Pancreas (tissue), 10 donors: ENCODE measurements at regions not wholly inside any gene's neighbourhood (a gene's known extent, or its start where the extent isn't known, plus 50 kb on each side); places are given as distances from the start of the nearest gene placed in this dataset.

Source experiments
- ATAC-seq, 4 donors: fragments of 200-7000 bp; cut with Tn5 transposase; one replicate each; pipeline versions ENCODE4 v1.8.0 to v1.9.1; 2020; ENCODE audit warnings: mild to moderate bottlenecking in 4 of 4, moderate library complexity in 4 of 4
- DNase-seq, 6 donors: peaks; one replicate each; pipeline ENCODE4 v3.0.0-alpha.2; 2020
- FAIRE-seq: peaks from 2 replicates; lab custom pipeline; 2012; peaks lifted over from hg19 to GRCh38; lab: Jason Lieb, UNC
- H3K27ac ChIP-seq, 4 donors: fragments of 200-600 bp; sonication (generic); 1 replicate in 3 of 4; 2 replicates in 1 of 4; pipeline versions ENCODE4 v1.5.0 to v1.8.0; 2020
- H3K27me3 ChIP-seq, 4 donors: fragments of 200-600 bp; one replicate each; pipeline ENCODE4 v1.8.0; 2021
- H3K36me3 ChIP-seq, 3 donors: fragments of 200-600 bp; sonication (generic) in 1 of 3; one replicate each; pipeline versions ENCODE4 v1.5.0 to v1.8.0; 2020 to 2021
- H3K4me1 ChIP-seq, 3 donors: fragments of 200-600 bp; one replicate each; pipeline ENCODE4 v1.8.0; 2021
- H3K4me3 ChIP-seq, 4 donors: fragments of 200-600 bp; sonication (generic) in 2 of 4; one replicate each; pipeline versions ENCODE4 v1.5.0 to v1.8.0; 2020 to 2021
- H3K9me3 ChIP-seq, 4 donors: fragments of 200-600 bp; one replicate each; pipeline ENCODE4 v1.8.0; 2021
- WGBS, 2 donors: extraction: QIAGEN DNeasy Blood & Tissue Kit; methylation state at CpG; one replicate each; pipeline ENCODE4 v1.1.7; 2013; 5-methylcytosine and 5-hydroxymethylcytosine counted together
- intact Hi-C, 3 donors: fragments of 100-400 bp; cut with DNase I; formaldehyde crosslinking; loops; one replicate each; pipeline versions ENCODE4 v1.11.1 to v1.14.2; 2022
- TF ChIP-seq, protein P1 (sequence below), 4 donors: fragments of 200-600 bp; sonication (generic) in 3 of 4; IDR thresholded peaks; one replicate each; pipeline versions ENCODE4 v1.5.0 to v1.8.0; 2021; ENCODE audit warnings: antibody characterized with exemption in 4 of 4
- donor health status: healthy with polysubstance abuse.
- donor health status: DM: no; HTN: no; CAD: no; lungs with moderate emphysema.
- donor health status: DM: no; HTN: no; CAD: no.
- donor health status: control.
- donor health status: control.
- donor health status: Bipolar disorder and iron deficiency.
- donor health status: DM: yes; HTN: yes; CAD: no.
- donor health status: DM: no; HTN: no; CAD: no.
- donor health status: DM: no; HTN: no; CAD: no.
- donor health status: DM: yes; HTN: yes; CAD: no.

DNA sequence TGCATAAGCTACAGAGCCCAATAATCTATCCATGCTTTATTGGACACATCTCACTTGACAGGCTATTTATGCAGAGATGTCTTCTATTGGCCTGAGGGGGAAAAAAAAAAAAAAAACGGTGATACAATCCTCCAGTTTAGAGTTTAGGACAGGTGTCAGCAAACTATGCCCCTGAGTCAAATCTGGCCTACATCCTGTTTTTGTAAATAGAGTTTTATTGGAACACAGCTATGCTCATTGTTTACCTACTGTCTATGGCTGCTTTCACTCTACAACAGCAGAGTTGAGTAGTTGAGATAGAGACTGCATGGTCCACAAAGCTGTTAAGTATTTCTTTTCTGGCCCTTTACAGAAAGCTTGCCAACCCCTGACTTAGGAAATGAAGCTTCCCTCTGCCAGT is 403.1 kb downstream of the C12orf75 start:
- Histone ChIP-seq H3K9me3 (no peaks in the 10 kb centered on the region), H3K27me3 (no peaks in the 10 kb centered on the region), H3K36me3 (no peaks in the 10 kb centered on the region), H3K27ac (no peak overlapping the region), H3K4me3 (no peak overlapping the region), H3K4me1 (no peaks in the 10 kb centered on the region)
- intact Hi-C loops, result no loop called here
- FAIRE-seq (no peak), ATAC-seq (no peak), DNase-seq (no peak)
- TF ChIP-seq, protein P1, sequence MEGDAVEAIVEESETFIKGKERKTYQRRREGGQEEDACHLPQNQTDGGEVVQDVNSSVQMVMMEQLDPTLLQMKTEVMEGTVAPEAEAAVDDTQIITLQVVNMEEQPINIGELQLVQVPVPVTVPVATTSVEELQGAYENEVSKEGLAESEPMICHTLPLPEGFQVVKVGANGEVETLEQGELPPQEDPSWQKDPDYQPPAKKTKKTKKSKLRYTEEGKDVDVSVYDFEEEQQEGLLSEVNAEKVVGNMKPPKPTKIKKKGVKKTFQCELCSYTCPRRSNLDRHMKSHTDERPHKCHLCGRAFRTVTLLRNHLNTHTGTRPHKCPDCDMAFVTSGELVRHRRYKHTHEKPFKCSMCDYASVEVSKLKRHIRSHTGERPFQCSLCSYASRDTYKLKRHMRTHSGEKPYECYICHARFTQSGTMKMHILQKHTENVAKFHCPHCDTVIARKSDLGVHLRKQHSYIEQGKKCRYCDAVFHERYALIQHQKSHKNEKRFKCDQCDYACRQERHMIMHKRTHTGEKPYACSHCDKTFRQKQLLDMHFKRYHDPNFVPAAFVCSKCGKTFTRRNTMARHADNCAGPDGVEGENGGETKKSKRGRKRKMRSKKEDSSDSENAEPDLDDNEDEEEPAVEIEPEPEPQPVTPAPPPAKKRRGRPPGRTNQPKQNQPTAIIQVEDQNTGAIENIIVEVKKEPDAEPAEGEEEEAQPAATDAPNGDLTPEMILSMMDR (IDR thresholded peaks at IDR 0.05), result no peak
- 6 to 17% methylated on average over 1 of the region's 1 CpG for WGBS, 2 donors

DNA sequence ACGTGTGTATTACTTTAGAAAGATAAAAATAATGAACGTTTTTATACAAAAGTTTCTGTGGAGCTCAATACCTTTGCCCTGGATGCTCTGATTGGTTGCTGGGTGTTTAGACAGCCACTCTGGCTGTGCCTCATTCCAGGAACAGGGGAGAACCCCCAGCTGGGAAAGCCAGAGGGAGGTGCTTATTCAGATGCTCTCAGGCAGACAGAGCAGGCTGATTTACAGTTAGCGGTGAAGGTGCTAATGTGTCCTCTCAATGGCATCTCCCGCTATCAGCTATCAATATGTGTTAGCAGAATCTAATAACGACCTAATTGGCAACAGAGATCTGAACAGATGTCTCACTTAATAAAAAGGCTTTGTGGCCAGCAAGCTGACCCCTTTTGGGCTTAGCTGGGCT is 402.3 kb downstream of the NUAK1 start:
- TF ChIP-seq, protein P1 (IDR thresholded peaks at IDR 0.05), result no peak
- FAIRE-seq (no peak), ATAC-seq (no peak), DNase-seq (no peak)
- H3K4me3 ChIP-seq, result no peak overlapping the region
- 40 to 41% methylated on average over 5 of the region's 5 CpGs for WGBS, 2 donors
- no peaks in the 10 kb centered on the region for H3K27me3 ChIP-seq
- intact Hi-C loops, result no loop called here
- H3K4me1 ChIP-seq, result no peaks in the 10 kb centered on the region
- no peaks in the 10 kb centered on the region for H3K9me3 ChIP-seq
- H3K36me3 ChIP-seq, result no peaks in the 10 kb centered on the region
- H3K27ac ChIP-seq, result no peak overlapping the region

DNA sequence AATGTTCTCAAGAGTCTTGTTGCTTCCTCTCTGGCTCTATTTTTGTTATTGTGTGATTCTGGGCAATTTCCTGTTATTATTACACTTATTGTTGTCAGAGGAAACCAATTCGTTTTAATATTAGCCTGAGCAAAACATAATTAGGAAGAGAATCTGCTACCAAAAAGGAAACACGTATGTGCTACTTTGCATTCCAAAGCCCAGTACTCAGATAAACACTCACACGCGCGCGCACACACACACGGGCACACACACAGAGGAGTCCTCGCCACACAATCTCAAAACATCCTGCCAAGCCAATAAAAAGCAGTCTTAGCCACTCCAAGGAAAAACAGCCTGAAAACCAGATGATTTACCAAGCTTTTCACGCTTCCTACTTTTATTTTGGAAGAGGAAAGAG is 400.7 kb downstream of the NUAK1 start:
- no peak for ATAC-seq
- Histone ChIP-seq H3K27me3 (no peaks in the 10 kb centered on the region), H3K9me3 (no peaks in the 10 kb centered on the region), H3K4me1 (no peaks in the 10 kb centered on the region), H3K27ac (no peak overlapping the region), H3K4me3 (no peak overlapping the region), H3K36me3 (no peaks in the 10 kb centered on the region)
- no peak for FAIRE-seq
- TF ChIP-seq, protein P1 (IDR thresholded peaks at IDR 0.05), result no peak
- DNase-seq, result no peak
- WGBS, 2 donors, result 71 to 81% methylated on average over 9 of the region's 9 CpGs
- intact Hi-C loops, result no loop called here

DNA sequence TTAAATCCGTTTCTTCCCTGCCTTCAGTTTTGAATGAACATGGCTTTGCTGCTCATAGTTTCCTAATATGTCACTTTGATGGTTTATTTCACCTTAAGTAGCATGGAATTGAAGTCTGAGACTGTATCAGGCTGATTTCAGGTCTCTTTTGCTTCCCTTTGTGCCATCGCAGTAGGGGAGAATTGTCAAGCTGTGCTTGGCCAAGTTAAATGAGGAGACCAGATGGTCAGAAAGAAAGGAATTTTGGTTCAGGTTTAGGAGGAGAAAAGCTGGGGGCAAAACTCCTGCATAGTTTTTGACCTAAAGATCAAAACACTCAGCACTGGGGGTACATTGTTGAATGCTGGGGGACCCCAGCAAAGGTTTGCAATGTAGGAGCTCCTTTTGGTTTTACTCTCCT is 398.4 kb downstream of the NUAK1 start:
- TF ChIP-seq, protein P1 (IDR thresholded peaks at IDR 0.05), result no peak
- WGBS, 2 donors, result 55 to 66% methylated on average over 2 of the region's 2 CpGs
- Histone ChIP-seq H3K36me3 (no peaks in the 10 kb centered on the region), H3K9me3 (no peaks in the 10 kb centered on the region), H3K4me1 (no peaks in the 10 kb centered on the region), H3K27me3 (no peaks in the 10 kb centered on the region), H3K27ac (no peak overlapping the region), H3K4me3 (no peak overlapping the region)
- DNase-seq (no peak), ATAC-seq (no peak), FAIRE-seq (no peak)
- intact Hi-C loops, result no loop called here

DNA sequence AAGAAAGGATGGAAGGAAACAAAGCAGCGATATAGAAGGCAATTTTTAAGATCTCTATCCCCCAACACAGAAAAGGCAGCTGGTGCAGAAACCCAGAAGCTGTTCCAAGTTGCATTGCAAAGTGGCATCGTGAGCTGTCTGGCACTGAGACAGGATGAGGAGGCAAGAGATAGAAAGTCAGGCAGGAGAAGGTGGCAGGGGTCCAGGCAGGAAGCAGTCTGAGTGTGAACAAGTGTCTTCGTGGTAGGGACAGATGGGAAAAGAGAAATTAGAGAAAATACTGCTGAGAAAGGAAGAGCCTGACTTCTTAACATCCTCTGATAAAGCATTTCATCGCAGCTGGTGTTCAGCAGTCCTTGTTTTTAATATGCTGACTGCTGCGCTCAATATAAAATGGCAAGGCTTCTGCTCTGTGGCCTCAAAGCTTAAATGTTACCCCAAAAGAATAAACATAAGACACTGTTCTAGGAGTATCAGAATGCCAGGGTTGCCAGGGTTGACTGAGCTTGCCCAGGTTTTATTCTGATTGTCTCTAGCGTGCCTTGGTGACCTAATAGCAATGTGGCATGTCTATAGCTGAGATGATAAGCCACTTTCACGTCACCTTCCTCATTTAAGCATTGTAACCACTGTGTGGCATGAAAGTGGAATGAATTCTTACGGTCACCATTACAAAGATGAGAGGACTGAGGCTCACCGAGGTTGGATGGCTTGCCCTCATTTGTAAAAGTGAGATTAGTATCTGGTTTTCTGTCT is 397.6 kb downstream of the NUAK1 start:
- TF ChIP-seq, protein P1 (IDR thresholded peaks at IDR 0.05), result no peak
- DNase-seq (no peak), FAIRE-seq (no peak), ATAC-seq (no peak)
- H3K4me3 ChIP-seq, result no peak overlapping the region
- no peaks in the 10 kb centered on the region for H3K4me1 ChIP-seq
- no peaks in the 10 kb centered on the region for H3K9me3 ChIP-seq
- intact Hi-C loops, result no loop called here
- WGBS, 2 donors, result 40 to 53% methylated on average over 9 of the region's 9 CpGs
- no peaks in the 10 kb centered on the region for H3K27me3 ChIP-seq
- H3K36me3 ChIP-seq, result no peaks in the 10 kb centered on the region
- no peak overlapping the region for H3K27ac ChIP-seq
